NCI-H446 treated with DMSO at 0.1 percent for 48 hours (cell line): ENCODE measurements at regions not wholly inside any gene's neighbourhood (a gene's known extent, or its start where the extent isn't known, plus 50 kb on each side); places are given as distances from the start of the nearest gene placed in this dataset.
"Not testable (repeated sequence)": the region's sequence is repeated elsewhere in the genome, so short reads cannot be mapped to it uniquely, and the experiment has no call there.

Experiments used
- DNase-seq: peaks from one replicate; lab custom pipeline; 2025; lab: John Stamatoyannopoulos, UW

- DNase-seq: no peak
These were observed 621.1 kb upstream of the ADGRB3 start for GRCh38 chr6:68013780-68014515.

GRCh38 chr6:68012822-68013221 is 622.3 kb upstream of the ADGRB3 start:
- no peak for DNase-seq

GRCh38 chr6:68010936-68011335 is 624.1 kb upstream of the ADGRB3 start:
- DNase-seq: no peak

GRCh38 chr6:68008445-68008844 is 626.6 kb upstream of the ADGRB3 start:
- no peak for DNase-seq

GRCh38 chr6:68007717-68008116 is 627.4 kb upstream of the ADGRB3 start:
- no peak for DNase-seq

- no peak for DNase-seq
These were observed 648.3 kb upstream of the ADGRB3 start for GRCh38 chr6:67986694-67987232.

- no peak for DNase-seq
These were observed 658.6 kb upstream of the ADGRB3 start for GRCh38 chr6:67976486-67976885.

- DNase-seq: no peak
These were observed 660.2 kb upstream of the ADGRB3 start for GRCh38 chr6:67974931-67975330.

- no peak for DNase-seq
These were observed 663.3 kb upstream of the ADGRB3 start for GRCh38 chr6:67971812-67972211.

- DNase-seq: no peak
These were observed 668.3 kb upstream of the ADGRB3 start for GRCh38 chr6:67966830-67967229.

- DNase-seq: no peak
These were observed 678.7 kb upstream of the ADGRB3 start for GRCh38 chr6:67956352-67956751.

- no peak for DNase-seq
These were observed 682.1 kb upstream of the ADGRB3 start for GRCh38 chr6:67952948-67953347.

GRCh38 chr6:67952121-67952520 is 683.0 kb upstream of the ADGRB3 start:
- DNase-seq: no peak

- DNase-seq: not testable (repeated sequence)
These were observed 687.3 kb upstream of the ADGRB3 start for GRCh38 chr6:67947762-67948161.

- no peak for DNase-seq
These were observed 699.1 kb upstream of the ADGRB3 start for GRCh38 chr6:67935976-67936477.

- no peak for DNase-seq
These were observed 701.8 kb upstream of the ADGRB3 start for GRCh38 chr6:67933278-67933677.

GRCh38 chr6:67922588-67922987 is 712.5 kb upstream of the ADGRB3 start:
- DNase-seq: not testable (repeated sequence)

GRCh38 chr6:67920040-67920439 is 715.0 kb upstream of the ADGRB3 start:
- not testable (repeated sequence) for DNase-seq

- DNase-seq: no peak
These were observed 718.7 kb upstream of the ADGRB3 start for GRCh38 chr6:67916399-67916798.

GRCh38 chr6:67914419-67914818 is 720.7 kb upstream of the ADGRB3 start:
- DNase-seq: no peak

GRCh38 chr6:67909354-67909753 is 725.7 kb upstream of the ADGRB3 start:
- DNase-seq: no peak

- no peak for DNase-seq
These were observed 726.7 kb upstream of the ADGRB3 start for GRCh38 chr6:67908379-67908778.

- DNase-seq: not testable (repeated sequence)
These were observed 730.3 kb upstream of the ADGRB3 start for GRCh38 chr6:67904735-67905134.

GRCh38 chr6:67898875-67899274 is 736.2 kb upstream of the ADGRB3 start:
- no peak for DNase-seq
